ENCODE measurements at regions not wholly inside any gene's neighbourhood (a gene's known extent, or its start where the extent isn't known, plus 50 kb on each side); places are given as distances from the start of the nearest gene placed in this dataset.

DNA sequence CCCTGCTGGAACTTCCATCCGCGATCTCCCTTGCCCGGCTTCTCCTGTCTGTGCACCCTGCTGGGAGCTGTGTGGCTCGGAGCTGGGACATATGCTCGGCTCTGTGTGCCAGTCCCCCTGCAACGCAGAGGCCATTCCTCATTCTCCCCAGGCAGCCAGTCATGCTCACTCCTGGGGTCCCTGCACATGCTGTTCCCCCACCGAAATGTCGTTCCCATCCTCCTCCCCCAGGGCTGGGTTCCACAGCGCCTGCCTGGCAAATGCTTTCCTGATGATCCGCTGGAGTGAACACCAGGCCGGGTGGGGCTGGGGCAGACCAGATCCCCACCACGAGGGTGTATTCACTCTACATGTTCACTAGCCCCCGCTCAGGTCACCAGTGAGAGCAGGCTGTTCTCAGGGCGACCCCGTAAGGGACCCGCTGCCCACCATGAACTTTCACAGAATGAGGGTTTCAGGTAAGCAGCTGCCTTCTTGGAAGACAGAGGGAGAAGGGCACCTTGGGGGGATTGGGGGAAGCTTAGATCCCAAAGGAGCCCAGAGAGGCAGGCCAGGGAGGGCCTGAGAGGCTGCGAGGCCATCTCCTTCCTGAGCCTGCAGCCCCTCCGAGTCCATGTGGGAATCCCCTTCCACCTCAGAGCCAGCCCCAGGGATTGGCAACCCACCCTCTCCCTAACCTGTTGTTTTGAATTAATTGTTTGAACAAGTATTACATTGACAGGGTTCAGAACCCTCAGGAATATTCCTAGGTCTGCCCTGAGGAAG is 88.7 kb upstream of the IQSEC1 start:
- TF ChIP-seq EZH2 (IDR thresholded peaks at IDR 0.05; ENCODE audit: insufficient read depth, poor library complexity, severe bottlenecking) (no peak), EZH2phosphoT487 (IDR thresholded peaks at IDR 0.05; ENCODE audit: insufficient read depth, low read depth) (no peak)
